Activated B cell treated with CpG ODN at 0.5 μM for 24 hours (primary cell): ENCODE measurements at regions not wholly inside any gene's neighbourhood (a gene's known extent, or its start where the extent isn't known, plus 50 kb on each side); places are given as distances from the start of the nearest gene placed in this dataset.

ENCODE experiments used
- ATAC-seq: fragments of 200-7000 bp; cut with Tn5 transposase; one replicate; pipeline ENCODE4 v1.10.0; 2021; ENCODE audit warnings: low read depth, mild to moderate bottlenecking, moderate library complexity
- CTCF ChIA-PET: fragments of 350-600 bp; sonication (Branson Sonifier 250); formaldehyde crosslinking; loops from one replicate; lab custom pipeline; 2021; ENCODE audit warnings: antibody characterized with exemption; lab: Charles Lee
- POLR2A ChIA-PET: fragments of 350-600 bp; sonication (Branson Sonifier 250); formaldehyde crosslinking; loops from one replicate; lab custom pipeline; 2021; ENCODE audit warnings: antibody characterized with exemption; lab: Charles Lee
- DNase-seq: peaks from one replicate; pipeline ENCODE4 v3.0.0; 2022
- H3K27ac Mint-ChIP-seq: one replicate; pipeline ENCODE4 v1.8.0; 2020; ENCODE audit warnings: mixed read lengths
- H3K27me3 Mint-ChIP-seq: one replicate; pipeline ENCODE4 v1.8.0; 2021; ENCODE audit warnings: mixed read lengths
- H3K36me3 Mint-ChIP-seq: one replicate; pipeline ENCODE4 v1.8.0; 2021; ENCODE audit warnings: low read depth, mixed read lengths
- H3K4me1 Mint-ChIP-seq: one replicate; pipeline ENCODE4 v1.8.0; 2021; ENCODE audit warnings: mixed read lengths
- H3K4me3 Mint-ChIP-seq: one replicate; pipeline ENCODE4 v1.8.0; 2020; ENCODE audit warnings: mild to moderate bottlenecking, mixed read lengths
- H3K9me3 Mint-ChIP-seq: one replicate; pipeline ENCODE4 v1.8.0; 2020; ENCODE audit warnings: mixed read lengths
- intact Hi-C: fragments of 100-400 bp; cut with micrococcal nuclease; formaldehyde crosslinking; loops from one replicate; pipeline ENCODE4 v1.15.1; 2024
- TF ChIP-seq, protein P1 (sequence below): fragments of 200-600 bp; IDR thresholded peaks from one replicate; pipeline ENCODE4 v1.8.0; 2022; ENCODE audit warnings: antibody characterized with exemption, mild to moderate bottlenecking

DNA sequence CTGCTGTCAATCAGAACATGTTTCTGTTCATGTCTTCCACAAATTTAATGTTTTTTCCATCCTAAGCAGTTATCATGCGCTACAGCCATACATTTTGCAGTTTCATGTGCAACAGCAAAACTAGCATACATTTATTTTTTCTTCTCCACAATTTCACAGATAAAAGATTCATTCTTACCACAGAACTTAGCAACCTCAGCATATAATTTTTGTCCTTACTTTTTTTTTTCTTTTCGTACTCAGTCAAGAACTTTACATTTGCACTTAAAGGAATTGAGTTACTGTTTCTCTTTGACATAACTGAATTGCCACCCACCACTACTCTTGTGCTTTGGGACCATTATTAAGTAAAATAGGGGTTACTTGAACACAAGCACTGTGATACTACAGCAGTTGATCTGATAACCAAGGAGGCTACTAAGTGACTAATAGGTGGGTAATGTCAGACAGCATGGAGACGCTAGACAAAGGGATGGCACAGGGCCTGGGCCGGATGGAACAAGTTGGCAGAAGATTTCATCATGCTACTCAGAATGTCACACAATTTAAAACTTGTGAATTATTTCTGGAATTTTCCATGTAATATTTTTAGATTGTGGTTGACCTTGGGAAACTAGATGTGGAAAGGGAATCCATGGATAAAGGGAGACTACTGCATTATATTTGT, 50.2 kb upstream of the LHX8 start:
- Mint-ChIP-seq H3K27me3 (no peaks in the 10 kb centered on the region), H3K4me3 (no peak overlapping the region), H3K4me1 (no peaks in the 10 kb centered on the region), H3K36me3 (no peaks in the 10 kb centered on the region), H3K9me3 (no peaks in the 10 kb centered on the region), H3K27ac (no peak overlapping the region)
- ChIA-PET POLR2A (no interaction called here), CTCF (no interaction called here)
- DNase-seq = no peak
- ATAC-seq = no peak
- TF ChIP-seq, protein P1, sequence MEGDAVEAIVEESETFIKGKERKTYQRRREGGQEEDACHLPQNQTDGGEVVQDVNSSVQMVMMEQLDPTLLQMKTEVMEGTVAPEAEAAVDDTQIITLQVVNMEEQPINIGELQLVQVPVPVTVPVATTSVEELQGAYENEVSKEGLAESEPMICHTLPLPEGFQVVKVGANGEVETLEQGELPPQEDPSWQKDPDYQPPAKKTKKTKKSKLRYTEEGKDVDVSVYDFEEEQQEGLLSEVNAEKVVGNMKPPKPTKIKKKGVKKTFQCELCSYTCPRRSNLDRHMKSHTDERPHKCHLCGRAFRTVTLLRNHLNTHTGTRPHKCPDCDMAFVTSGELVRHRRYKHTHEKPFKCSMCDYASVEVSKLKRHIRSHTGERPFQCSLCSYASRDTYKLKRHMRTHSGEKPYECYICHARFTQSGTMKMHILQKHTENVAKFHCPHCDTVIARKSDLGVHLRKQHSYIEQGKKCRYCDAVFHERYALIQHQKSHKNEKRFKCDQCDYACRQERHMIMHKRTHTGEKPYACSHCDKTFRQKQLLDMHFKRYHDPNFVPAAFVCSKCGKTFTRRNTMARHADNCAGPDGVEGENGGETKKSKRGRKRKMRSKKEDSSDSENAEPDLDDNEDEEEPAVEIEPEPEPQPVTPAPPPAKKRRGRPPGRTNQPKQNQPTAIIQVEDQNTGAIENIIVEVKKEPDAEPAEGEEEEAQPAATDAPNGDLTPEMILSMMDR = no peak
- intact Hi-C loops = no loop called here
